Ovary (tissue), 3 donors: ENCODE measurements at regions not wholly inside any gene's neighbourhood (a gene's known extent, or its start where the extent isn't known, plus 50 kb on each side); places are given as distances from the start of the nearest gene placed in this dataset.

Experiments
- EP300 ChIP-seq: sonication (generic); formaldehyde crosslinking; IDR thresholded peaks from one replicate; pipeline ENCODE4 v1.6.1; 2017; ENCODE audit warnings: antibody characterized with exemption
- POLR2A ChIP-seq: fragments of 450-650 bp; IDR thresholded peaks from one replicate; pipeline ENCODE4 v1.6.1; 2017; ENCODE audit warnings: antibody characterized with exemption, mild to moderate bottlenecking, moderate library complexity
- TF ChIP-seq, protein P1 (sequence below), 3 donors: fragments of 450-650 bp in 2 of 3; fragments of 200-600 bp in 1 of 3; IDR thresholded peaks; one replicate each; pipeline versions ENCODE4 v1.5.1 to v1.8.0; 2016 to 2022; ENCODE audit warnings: antibody characterized with exemption in 3 of 3, mild to moderate bottlenecking in 1 of 3
- donor health status: DM: no; HTN: no; CAD: no.

DNA sequence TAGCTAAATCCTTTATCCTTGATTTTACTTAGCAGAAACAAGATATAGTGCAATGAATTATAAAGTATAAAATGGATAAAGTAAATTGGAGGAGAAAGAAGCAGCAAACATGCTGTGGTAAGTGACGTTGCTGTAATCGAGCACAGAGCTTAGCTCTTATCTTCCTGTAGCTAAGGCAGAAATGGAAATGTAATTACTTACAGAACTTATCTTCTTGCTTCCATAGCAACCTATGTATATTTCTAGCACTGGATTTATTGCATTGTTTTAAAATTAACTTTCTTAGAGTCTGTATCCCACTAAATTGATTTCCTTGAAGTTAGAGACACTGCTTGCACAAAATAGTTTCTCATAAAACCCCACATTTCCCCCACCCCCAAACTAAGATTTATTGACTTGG is 130.6 kb upstream of the MC4R start:
- TF ChIP-seq, protein P1, sequence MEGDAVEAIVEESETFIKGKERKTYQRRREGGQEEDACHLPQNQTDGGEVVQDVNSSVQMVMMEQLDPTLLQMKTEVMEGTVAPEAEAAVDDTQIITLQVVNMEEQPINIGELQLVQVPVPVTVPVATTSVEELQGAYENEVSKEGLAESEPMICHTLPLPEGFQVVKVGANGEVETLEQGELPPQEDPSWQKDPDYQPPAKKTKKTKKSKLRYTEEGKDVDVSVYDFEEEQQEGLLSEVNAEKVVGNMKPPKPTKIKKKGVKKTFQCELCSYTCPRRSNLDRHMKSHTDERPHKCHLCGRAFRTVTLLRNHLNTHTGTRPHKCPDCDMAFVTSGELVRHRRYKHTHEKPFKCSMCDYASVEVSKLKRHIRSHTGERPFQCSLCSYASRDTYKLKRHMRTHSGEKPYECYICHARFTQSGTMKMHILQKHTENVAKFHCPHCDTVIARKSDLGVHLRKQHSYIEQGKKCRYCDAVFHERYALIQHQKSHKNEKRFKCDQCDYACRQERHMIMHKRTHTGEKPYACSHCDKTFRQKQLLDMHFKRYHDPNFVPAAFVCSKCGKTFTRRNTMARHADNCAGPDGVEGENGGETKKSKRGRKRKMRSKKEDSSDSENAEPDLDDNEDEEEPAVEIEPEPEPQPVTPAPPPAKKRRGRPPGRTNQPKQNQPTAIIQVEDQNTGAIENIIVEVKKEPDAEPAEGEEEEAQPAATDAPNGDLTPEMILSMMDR (IDR thresholded peaks at IDR 0.05): no peak
- TF ChIP-seq POLR2A: no peak
- no peak for TF ChIP-seq EP300
